ENCODE measurements at regions not wholly inside any gene's neighbourhood (a gene's known extent, or its start where the extent isn't known, plus 50 kb on each side); places are given as distances from the start of the nearest gene placed in this dataset.

DNA sequence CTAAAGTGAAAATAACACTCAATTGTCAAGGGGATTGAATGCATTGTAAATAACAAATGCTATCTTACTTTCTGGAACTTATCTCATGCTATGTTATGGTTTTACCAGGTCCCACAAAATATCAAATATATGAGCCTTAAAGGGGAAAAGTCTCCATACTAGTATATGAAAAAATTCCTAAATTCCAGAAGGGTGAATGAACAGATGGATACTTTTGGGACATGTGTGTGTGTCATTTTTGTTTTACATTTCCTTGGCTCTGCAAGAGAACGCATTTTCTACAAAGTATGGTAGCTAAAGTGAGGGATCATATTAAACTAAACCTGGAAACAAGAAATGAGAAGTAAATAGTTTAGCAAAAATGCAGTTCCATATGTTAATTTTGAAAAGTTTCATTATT lies 682.8 kb downstream of the INHBA start:
- TF ChIP-seq, protein P1, sequence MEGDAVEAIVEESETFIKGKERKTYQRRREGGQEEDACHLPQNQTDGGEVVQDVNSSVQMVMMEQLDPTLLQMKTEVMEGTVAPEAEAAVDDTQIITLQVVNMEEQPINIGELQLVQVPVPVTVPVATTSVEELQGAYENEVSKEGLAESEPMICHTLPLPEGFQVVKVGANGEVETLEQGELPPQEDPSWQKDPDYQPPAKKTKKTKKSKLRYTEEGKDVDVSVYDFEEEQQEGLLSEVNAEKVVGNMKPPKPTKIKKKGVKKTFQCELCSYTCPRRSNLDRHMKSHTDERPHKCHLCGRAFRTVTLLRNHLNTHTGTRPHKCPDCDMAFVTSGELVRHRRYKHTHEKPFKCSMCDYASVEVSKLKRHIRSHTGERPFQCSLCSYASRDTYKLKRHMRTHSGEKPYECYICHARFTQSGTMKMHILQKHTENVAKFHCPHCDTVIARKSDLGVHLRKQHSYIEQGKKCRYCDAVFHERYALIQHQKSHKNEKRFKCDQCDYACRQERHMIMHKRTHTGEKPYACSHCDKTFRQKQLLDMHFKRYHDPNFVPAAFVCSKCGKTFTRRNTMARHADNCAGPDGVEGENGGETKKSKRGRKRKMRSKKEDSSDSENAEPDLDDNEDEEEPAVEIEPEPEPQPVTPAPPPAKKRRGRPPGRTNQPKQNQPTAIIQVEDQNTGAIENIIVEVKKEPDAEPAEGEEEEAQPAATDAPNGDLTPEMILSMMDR (IDR thresholded peaks at IDR 0.05; ENCODE audit: control insufficient read depth, insufficient read depth, low read depth, low read length, missing control alignments) = no peak
- DNase-seq (ENCODE audit: low read depth) = no peak
- H3K4me3 ChIP-seq (ENCODE audit: control insufficient read depth, low read depth, low read length) = no peak overlapping the region

DNA sequence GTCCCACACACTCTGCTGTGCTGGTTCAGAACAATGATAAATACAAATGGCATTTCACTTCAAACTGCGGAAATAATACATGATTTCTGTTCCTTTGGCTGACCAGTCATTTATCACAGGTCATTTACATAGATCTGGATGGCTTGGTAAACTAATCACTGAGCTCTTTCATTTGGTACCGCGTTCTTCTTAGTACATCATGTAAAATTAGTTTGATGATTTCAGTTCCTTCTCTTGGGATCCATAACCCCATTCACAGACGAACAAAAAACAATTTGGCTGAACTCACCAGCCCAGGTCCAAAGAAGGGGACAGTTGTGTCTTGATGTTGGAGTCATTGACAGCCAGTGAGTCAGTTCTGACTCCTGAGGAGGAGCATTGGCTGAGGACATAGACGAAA lies 689.8 kb downstream of the INHBA start:
- TF ChIP-seq, protein P1 (IDR thresholded peaks at IDR 0.05; ENCODE audit: control insufficient read depth, insufficient read depth, low read depth, low read length, missing control alignments) = no peak
- DNase-seq (ENCODE audit: low read depth) = no peak
- H3K4me3 ChIP-seq (ENCODE audit: control insufficient read depth, low read depth, low read length) = no peak overlapping the region

DNA sequence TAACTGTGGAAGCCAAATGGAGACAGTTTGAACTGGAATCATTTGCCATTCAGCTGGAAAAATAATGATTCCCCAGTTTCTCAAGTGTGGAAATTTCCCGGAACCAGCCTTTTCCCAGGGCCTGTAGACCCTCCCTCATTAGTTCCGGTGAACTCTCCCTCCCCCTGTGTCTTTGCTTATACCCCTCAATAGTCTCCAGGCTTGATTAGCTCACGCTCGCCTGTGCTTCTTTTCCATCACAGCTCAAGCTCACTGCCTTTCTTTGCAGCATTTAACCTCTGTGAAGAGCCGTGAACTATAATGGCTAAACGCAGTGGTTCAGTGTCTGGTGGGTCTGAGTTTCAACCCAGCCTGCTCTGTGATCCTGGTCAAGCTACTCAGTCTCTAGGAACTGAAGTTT lies 690.8 kb downstream of the INHBA start:
- no peak overlapping the region for H3K4me3 ChIP-seq (ENCODE audit: control insufficient read depth, low read depth, low read length)
- TF ChIP-seq, protein P1 (IDR thresholded peaks at IDR 0.05; ENCODE audit: control insufficient read depth, insufficient read depth, low read depth, low read length, missing control alignments) = no peak
- no peak for DNase-seq (ENCODE audit: low read depth)

DNA sequence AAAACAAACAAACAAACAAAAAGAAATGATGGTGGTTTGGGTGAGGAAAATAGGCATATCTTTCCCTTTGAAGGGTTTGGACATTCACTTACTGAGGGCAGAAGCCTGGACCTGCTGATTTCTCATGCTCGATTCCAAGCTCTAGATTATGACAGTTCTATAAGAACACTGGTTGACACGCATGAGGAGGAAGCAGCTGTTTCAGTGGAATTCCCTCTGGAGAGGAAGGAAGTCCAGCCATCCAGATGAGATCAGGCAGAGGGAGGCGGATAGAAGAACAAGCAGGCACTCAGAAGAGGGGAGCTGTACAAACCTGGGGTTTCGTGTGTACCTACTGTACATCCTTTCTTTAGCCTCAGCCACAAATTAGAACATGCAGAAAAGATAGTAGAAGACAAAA lies 691.9 kb downstream of the INHBA start:
- H3K4me3 ChIP-seq (ENCODE audit: control insufficient read depth, low read depth, low read length) = no peak overlapping the region
- DNase-seq (ENCODE audit: low read depth) = no peak
- TF ChIP-seq, protein P1 (IDR thresholded peaks at IDR 0.05; ENCODE audit: control insufficient read depth, insufficient read depth, low read depth, low read length, missing control alignments) = no peak

DNA sequence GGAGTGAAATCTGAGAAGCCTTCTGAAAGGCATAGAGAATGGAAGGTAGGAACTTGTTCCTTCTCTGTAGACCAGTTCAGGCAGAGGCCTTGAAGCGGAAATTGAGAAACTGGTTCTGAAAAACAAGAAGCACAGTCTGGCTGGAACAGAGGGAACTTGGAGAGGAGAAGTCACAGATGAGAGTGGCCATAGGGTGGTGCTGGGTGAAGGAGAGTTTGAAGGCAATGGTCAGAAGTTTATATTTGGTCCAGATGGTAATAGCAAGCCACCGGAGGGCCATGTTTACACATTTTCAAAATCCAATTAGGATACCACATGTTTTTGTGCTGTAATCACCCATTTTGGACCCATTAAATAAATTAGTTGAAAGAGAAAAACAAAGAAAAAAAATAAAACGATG lies 692.5 kb downstream of the INHBA start:
- DNase-seq (ENCODE audit: low read depth) = peak; percentile 27
- H3K4me3 ChIP-seq (ENCODE audit: control insufficient read depth, low read depth, low read length) = no peak overlapping the region
- TF ChIP-seq, protein P1 (IDR thresholded peaks at IDR 0.05; ENCODE audit: control insufficient read depth, insufficient read depth, low read depth, low read length, missing control alignments) = peak; percentile 8

DNA sequence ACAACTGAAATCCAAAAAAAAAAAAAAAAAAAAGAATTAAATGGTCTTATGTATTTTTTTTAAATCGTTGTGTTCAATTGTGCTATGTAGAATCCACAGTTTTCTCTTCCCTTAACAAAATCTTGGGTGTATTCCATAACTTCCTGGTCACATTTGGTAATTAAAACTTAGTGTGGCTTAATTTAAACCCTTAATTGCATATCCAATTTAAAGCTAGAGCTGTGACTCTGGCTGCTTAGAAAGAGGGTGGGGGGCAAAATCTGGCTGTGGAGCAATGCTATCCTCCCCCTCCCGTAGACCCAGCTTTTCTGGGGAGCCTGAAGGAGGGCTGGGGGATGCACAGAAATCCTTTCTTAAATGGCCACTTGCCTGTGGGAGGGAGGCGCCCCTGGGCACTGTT lies 695.1 kb downstream of the INHBA start:
- no peak overlapping the region for H3K4me3 ChIP-seq (ENCODE audit: control insufficient read depth, low read depth, low read length)
- DNase-seq (ENCODE audit: low read depth) = no peak
- TF ChIP-seq, protein P1 (IDR thresholded peaks at IDR 0.05; ENCODE audit: control insufficient read depth, insufficient read depth, low read depth, low read length, missing control alignments) = no peak

DNA sequence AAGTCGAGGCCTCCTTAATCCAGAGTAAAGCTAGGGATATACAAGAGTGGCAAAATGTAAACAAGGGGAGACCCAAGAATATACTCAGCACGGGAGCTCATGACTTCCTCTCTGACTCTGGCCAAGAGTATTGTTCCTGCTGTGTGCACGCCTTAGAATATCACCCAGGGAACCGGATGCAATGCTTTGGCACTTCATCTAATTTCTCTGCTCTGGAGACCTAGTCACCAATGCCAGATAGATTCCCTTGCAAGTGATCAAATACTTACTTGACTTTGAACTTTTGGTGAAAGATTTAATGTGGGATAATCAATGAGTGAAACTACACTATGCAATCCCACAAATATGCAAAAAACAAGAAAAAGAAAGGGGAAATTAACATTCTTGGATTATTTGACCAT lies 695.5 kb downstream of the INHBA start:
- no peak overlapping the region for H3K4me3 ChIP-seq (ENCODE audit: control insufficient read depth, low read depth, low read length)
- no peak for DNase-seq (ENCODE audit: low read depth)

More for the DNA sequence above, 695.5 kb downstream of the INHBA start:
- TF ChIP-seq, protein P1 (IDR thresholded peaks at IDR 0.05; ENCODE audit: control insufficient read depth, insufficient read depth, low read depth, low read length, missing control alignments) = no peak

Measured in AG09309 (cell line).